ENCODE measurements at regions not wholly inside any gene's neighbourhood (a gene's known extent, or its start where the extent isn't known, plus 50 kb on each side); places are given as distances from the start of the nearest gene placed in this dataset.

DNA sequence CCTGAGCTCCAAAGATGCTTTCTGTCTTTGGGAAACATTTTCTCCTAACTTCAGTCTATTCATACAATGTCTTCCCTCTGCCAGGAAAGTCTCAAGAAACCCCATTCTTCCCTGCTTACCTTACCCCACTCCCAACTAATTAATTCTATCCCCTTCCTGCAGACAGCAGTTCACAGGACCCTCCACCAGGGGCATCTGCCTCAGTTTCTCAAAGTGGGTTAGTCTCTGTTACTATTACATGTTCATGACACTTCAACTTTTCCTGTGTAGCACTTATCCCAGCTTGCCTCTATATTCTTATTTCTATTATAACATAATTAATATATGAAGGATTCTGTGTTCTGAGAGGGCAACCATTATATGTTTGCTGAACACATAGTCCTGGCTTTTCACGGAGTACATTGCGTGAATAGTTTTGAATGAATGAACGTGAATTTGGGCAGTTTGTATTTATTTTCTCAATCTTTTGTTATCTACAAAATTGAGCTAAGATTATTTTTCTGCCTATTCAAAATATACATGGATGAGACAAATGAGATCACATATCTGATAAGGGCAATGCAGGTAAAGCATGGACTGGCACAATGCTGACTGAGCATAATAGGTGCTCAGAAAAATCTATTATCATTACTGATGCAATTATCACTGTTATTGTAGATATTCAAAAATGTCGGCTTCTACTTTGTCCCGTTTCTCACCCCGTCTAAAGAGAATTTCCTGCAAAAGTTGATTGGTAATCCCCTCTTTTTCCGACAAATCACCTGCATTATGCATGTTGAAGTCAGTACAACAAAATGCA lies 341.1 kb downstream of the BRINP1 start:
- H3K9ac ChIP-seq (ENCODE audit: low read depth, low read length, poor library complexity, severe bottlenecking), result no peak overlapping the region
- TF ChIP-seq EZH2phosphoT487 (IDR thresholded peaks at IDR 0.05; ENCODE audit: borderline replicate concordance), result no peak
- no peak for TF ChIP-seq CTCF (conservative IDR thresholded peaks at IDR 0.05; ENCODE audit: low read length)
- H3K4me3 ChIP-seq (ENCODE audit: low read length, poor library complexity, severe bottlenecking), result no peak overlapping the region
- no peaks in the 10 kb centered on the region for H3K9me3 ChIP-seq (ENCODE audit: insufficient read depth, low read depth, low read length)
- no peak overlapping the region for H3K4me2 ChIP-seq (ENCODE audit: low read depth, low read length, poor library complexity, severe bottlenecking)
- H3K36me3 ChIP-seq (ENCODE audit: insufficient read depth, low read length), result no peaks in the 10 kb centered on the region
- H2AFZ ChIP-seq (ENCODE audit: low read length), result no peak overlapping the region
- no peaks in the 10 kb centered on the region for H3K9me2 ChIP-seq (replicated peaks; ENCODE audit: low read depth, low read length)
- H3K4me1 ChIP-seq (ENCODE audit: insufficient read depth, low read length, poor library complexity, severe bottlenecking), result no peaks in the 10 kb centered on the region
- H3F3A ChIP-seq (ENCODE audit: low read depth), result no peaks in the 10 kb centered on the region
- H3K27me3 ChIP-seq (ENCODE audit: insufficient read depth, low read length, poor library complexity, severe bottlenecking), result no peaks in the 10 kb centered on the region
- no peaks in the 10 kb centered on the region for H4K20me1 ChIP-seq (ENCODE audit: insufficient read depth, low read length, poor library complexity, severe bottlenecking)
- no peaks in the 10 kb centered on the region for H3K79me2 ChIP-seq (ENCODE audit: insufficient read depth, low read length)

DNA sequence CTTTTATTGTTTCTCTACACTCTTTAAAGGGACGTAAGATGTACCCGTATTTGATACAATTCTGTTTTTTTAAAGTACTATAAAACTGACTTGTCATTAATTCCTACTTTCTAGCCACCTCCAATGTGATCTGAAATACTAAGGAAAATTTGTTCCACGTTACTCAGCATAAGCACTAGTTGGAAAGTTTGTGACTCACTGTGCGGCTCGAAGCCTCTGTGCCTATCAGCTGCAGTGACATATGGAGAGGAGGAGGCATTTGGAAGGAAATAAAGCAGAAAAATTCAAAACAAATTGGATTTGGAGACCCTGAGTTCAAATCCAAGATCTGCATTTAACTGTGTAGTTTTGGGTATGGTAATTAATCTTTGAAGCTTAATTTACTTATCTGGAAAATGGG lies 339.3 kb downstream of the BRINP1 start:
- no peak overlapping the region for H3K4me2 ChIP-seq (ENCODE audit: low read depth, low read length, poor library complexity, severe bottlenecking)
- H4K20me1 ChIP-seq (ENCODE audit: insufficient read depth, low read length, poor library complexity, severe bottlenecking), result no peaks in the 10 kb centered on the region
- H2AFZ ChIP-seq (ENCODE audit: low read length), result no peak overlapping the region
- TF ChIP-seq EZH2phosphoT487 (IDR thresholded peaks at IDR 0.05; ENCODE audit: borderline replicate concordance), result no peak
- TF ChIP-seq CTCF (conservative IDR thresholded peaks at IDR 0.05; ENCODE audit: low read length), result no peak
- H3K27me3 ChIP-seq (ENCODE audit: insufficient read depth, low read length, poor library complexity, severe bottlenecking), result no peaks in the 10 kb centered on the region
- H3K4me3 ChIP-seq (ENCODE audit: low read length, poor library complexity, severe bottlenecking), result no peak overlapping the region
- no peaks in the 10 kb centered on the region for H3K79me2 ChIP-seq (ENCODE audit: insufficient read depth, low read length)
- no peaks in the 10 kb centered on the region for H3K4me1 ChIP-seq (ENCODE audit: insufficient read depth, low read length, poor library complexity, severe bottlenecking)
- H3K36me3 ChIP-seq (ENCODE audit: insufficient read depth, low read length), result no peaks in the 10 kb centered on the region
- H3K9me3 ChIP-seq (ENCODE audit: insufficient read depth, low read depth, low read length), result no peaks in the 10 kb centered on the region
- H3K9ac ChIP-seq (ENCODE audit: low read depth, low read length, poor library complexity, severe bottlenecking), result no peak overlapping the region
- no peaks in the 10 kb centered on the region for H3K9me2 ChIP-seq (replicated peaks; ENCODE audit: low read depth, low read length)
- no peaks in the 10 kb centered on the region for H3F3A ChIP-seq (ENCODE audit: low read depth)

DNA sequence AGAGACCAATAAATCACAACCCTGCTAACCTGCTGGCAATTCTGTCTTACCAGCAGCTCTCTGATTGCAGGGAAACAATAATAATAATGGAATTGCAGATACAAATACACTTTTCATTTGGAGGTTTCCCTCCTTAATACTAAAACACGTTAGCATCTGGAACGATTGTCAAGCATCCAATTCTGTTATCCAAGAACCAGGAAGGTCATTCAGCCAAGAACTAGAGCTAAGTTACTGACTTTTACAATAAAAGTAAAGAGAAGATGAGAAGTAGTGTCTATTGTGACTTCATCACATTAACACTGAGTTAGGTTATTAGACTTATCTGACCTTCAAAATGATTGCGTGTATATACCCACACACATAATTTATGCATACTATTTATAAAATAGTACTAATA lies 335.6 kb downstream of the BRINP1 start:
- H4K20me1 ChIP-seq (ENCODE audit: insufficient read depth, low read length, poor library complexity, severe bottlenecking), result no peaks in the 10 kb centered on the region

More for the DNA sequence above, 335.6 kb downstream of the BRINP1 start:
- Histone ChIP-seq H3K9me2 (replicated peaks; ENCODE audit: low read depth, low read length) (no peaks in the 10 kb centered on the region), H2AFZ (ENCODE audit: low read length) (no peak overlapping the region), H3K36me3 (ENCODE audit: insufficient read depth, low read length) (no peaks in the 10 kb centered on the region), H3K4me3 (ENCODE audit: low read length, poor library complexity, severe bottlenecking) (no peak overlapping the region), H3K9me3 (ENCODE audit: insufficient read depth, low read depth, low read length) (no peaks in the 10 kb centered on the region), H3K79me2 (ENCODE audit: insufficient read depth, low read length) (no peaks in the 10 kb centered on the region), H3K9ac (ENCODE audit: low read depth, low read length, poor library complexity, severe bottlenecking) (no peak overlapping the region), H3K4me2 (ENCODE audit: low read depth, low read length, poor library complexity, severe bottlenecking) (no peak overlapping the region), H3F3A (ENCODE audit: low read depth) (no peaks in the 10 kb centered on the region), H3K4me1 (ENCODE audit: insufficient read depth, low read length, poor library complexity, severe bottlenecking) (no peaks in the 10 kb centered on the region), H3K27me3 (ENCODE audit: insufficient read depth, low read length, poor library complexity, severe bottlenecking) (no peaks in the 10 kb centered on the region)
- TF ChIP-seq EZH2phosphoT487 (IDR thresholded peaks at IDR 0.05; ENCODE audit: borderline replicate concordance), result no peak
- no peak for TF ChIP-seq CTCF (conservative IDR thresholded peaks at IDR 0.05; ENCODE audit: low read length)
